ENCODE measurements at regions not wholly inside any gene's neighbourhood (a gene's known extent, or its start where the extent isn't known, plus 50 kb on each side); places are given as distances from the start of the nearest gene placed in this dataset.

- no peak for TF ChIP-seq CTCF (conservative IDR thresholded peaks at IDR 0.05 in 1 of 2, IDR thresholded peaks at IDR 0.05 in 1 of 2; ENCODE audit: low read depth in 1 of 2, low read length in 2 of 2)
- TF ChIP-seq EZH2 (IDR thresholded peaks at IDR 0.05; ENCODE audit: low read length, missing control alignments): no peak
These were observed 220.5 kb downstream of the IDS start for GRCh38 chrX:149284616-149285015.
